ENCODE measurements at regions not wholly inside any gene's neighbourhood (a gene's known extent, or its start where the extent isn't known, plus 50 kb on each side); places are given as distances from the start of the nearest gene placed in this dataset.

DNA sequence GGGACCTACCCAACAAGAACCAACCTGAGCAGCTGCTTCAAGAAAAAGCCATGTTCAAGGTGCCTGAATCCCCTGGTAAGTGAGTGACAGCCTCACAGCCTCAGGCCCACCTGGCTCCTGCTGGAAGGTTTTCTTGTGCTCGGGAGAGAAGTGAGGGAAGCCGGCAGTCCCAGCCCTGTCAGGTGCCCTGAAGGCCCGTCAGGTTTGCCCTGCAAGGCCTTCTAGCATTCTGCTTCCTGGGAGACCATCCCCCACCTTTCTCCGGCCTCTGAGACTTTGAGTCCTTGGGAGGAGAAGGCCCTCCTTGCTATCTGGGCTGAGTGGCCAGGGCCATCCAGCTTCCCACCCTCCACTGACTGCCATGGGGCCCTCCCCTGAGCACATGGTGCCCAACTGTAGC is 166.7 kb upstream of the ZNF267 start:
- TF ChIP-seq POLR2A (IDR thresholded peaks at IDR 0.05) (no peak), EP300 (IDR thresholded peaks at IDR 0.05) (no peak)
- TF ChIP-seq, protein P1, sequence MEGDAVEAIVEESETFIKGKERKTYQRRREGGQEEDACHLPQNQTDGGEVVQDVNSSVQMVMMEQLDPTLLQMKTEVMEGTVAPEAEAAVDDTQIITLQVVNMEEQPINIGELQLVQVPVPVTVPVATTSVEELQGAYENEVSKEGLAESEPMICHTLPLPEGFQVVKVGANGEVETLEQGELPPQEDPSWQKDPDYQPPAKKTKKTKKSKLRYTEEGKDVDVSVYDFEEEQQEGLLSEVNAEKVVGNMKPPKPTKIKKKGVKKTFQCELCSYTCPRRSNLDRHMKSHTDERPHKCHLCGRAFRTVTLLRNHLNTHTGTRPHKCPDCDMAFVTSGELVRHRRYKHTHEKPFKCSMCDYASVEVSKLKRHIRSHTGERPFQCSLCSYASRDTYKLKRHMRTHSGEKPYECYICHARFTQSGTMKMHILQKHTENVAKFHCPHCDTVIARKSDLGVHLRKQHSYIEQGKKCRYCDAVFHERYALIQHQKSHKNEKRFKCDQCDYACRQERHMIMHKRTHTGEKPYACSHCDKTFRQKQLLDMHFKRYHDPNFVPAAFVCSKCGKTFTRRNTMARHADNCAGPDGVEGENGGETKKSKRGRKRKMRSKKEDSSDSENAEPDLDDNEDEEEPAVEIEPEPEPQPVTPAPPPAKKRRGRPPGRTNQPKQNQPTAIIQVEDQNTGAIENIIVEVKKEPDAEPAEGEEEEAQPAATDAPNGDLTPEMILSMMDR (IDR thresholded peaks at IDR 0.05) = no peak
